ENCODE measurements at regions not wholly inside any gene's neighbourhood (a gene's known extent, or its start where the extent isn't known, plus 50 kb on each side); places are given as distances from the start of the nearest gene placed in this dataset.

DNA sequence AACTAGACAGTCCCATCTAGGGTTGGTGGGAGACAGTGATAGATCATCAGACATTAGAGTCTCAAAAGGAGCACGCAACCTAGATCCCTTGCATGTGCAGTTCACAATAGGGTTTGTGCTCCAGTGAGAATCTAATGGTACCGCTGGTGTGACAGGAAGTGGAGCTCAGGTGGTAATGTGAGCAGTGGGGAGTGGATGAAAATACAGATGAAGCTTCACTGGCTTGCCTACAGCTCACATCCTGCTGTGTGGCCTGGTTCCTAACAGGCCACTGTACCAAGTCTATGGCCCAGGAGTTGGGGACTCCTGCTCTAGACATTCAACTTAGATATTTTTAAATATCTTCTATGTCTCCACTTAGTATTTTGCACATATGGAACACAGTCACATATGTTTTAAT, 231.1 kb upstream of the NRIP1 start:
- TF ChIP-seq, protein P1, sequence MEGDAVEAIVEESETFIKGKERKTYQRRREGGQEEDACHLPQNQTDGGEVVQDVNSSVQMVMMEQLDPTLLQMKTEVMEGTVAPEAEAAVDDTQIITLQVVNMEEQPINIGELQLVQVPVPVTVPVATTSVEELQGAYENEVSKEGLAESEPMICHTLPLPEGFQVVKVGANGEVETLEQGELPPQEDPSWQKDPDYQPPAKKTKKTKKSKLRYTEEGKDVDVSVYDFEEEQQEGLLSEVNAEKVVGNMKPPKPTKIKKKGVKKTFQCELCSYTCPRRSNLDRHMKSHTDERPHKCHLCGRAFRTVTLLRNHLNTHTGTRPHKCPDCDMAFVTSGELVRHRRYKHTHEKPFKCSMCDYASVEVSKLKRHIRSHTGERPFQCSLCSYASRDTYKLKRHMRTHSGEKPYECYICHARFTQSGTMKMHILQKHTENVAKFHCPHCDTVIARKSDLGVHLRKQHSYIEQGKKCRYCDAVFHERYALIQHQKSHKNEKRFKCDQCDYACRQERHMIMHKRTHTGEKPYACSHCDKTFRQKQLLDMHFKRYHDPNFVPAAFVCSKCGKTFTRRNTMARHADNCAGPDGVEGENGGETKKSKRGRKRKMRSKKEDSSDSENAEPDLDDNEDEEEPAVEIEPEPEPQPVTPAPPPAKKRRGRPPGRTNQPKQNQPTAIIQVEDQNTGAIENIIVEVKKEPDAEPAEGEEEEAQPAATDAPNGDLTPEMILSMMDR (IDR thresholded peaks at IDR 0.05): no peak
- TF ChIP-seq POLR2A (IDR thresholded peaks at IDR 0.05) (no peak), POLR2AphosphoS5 (IDR thresholded peaks at IDR 0.05) (no peak)

Measured in breast epithelium (tissue), 3 donors.